Pancreas (tissue), 10 donors: ENCODE measurements at regions not wholly inside any gene's neighbourhood (a gene's known extent, or its start where the extent isn't known, plus 50 kb on each side); places are given as distances from the start of the nearest gene placed in this dataset.

ENCODE experiments used
- ATAC-seq, 4 donors: fragments of 200-7000 bp; cut with Tn5 transposase; one replicate each; pipeline versions ENCODE4 v1.8.0 to v1.9.1; 2020; ENCODE audit warnings: mild to moderate bottlenecking in 4 of 4, moderate library complexity in 4 of 4
- DNase-seq, 6 donors: peaks; one replicate each; pipeline ENCODE4 v3.0.0-alpha.2; 2020
- FAIRE-seq: peaks from 2 replicates; lab custom pipeline; 2012; peaks lifted over from hg19 to GRCh38; lab: Jason Lieb, UNC
- H3K27ac ChIP-seq, 4 donors: fragments of 200-600 bp; sonication (generic); 1 replicate in 3 of 4; 2 replicates in 1 of 4; pipeline versions ENCODE4 v1.5.0 to v1.8.0; 2020
- H3K27me3 ChIP-seq, 4 donors: fragments of 200-600 bp; one replicate each; pipeline ENCODE4 v1.8.0; 2021
- H3K36me3 ChIP-seq, 3 donors: fragments of 200-600 bp; sonication (generic) in 1 of 3; one replicate each; pipeline versions ENCODE4 v1.5.0 to v1.8.0; 2020 to 2021
- H3K4me1 ChIP-seq, 3 donors: fragments of 200-600 bp; one replicate each; pipeline ENCODE4 v1.8.0; 2021
- H3K4me3 ChIP-seq, 4 donors: fragments of 200-600 bp; sonication (generic) in 2 of 4; one replicate each; pipeline versions ENCODE4 v1.5.0 to v1.8.0; 2020 to 2021
- H3K9me3 ChIP-seq, 4 donors: fragments of 200-600 bp; one replicate each; pipeline ENCODE4 v1.8.0; 2021
- CTCF ChIP-seq, 4 donors: fragments of 200-600 bp; sonication (generic) in 3 of 4; IDR thresholded peaks; one replicate each; pipeline versions ENCODE4 v1.5.0 to v1.8.0; 2021; ENCODE audit warnings: antibody characterized with exemption in 4 of 4
- WGBS, 2 donors: extraction: QIAGEN DNeasy Blood & Tissue Kit; methylation state at CpG; one replicate each; pipeline ENCODE4 v1.1.7; 2013; 5-methylcytosine and 5-hydroxymethylcytosine counted together
- intact Hi-C, 3 donors: fragments of 100-400 bp; cut with DNase I; formaldehyde crosslinking; loops; one replicate each; pipeline versions ENCODE4 v1.11.1 to v1.14.2; 2022
- donor health status: healthy with polysubstance abuse.
- donor health status: DM: no; HTN: no; CAD: no; lungs with moderate emphysema.
- donor health status: DM: no; HTN: no; CAD: no.
- donor health status: control.
- donor health status: control.
- donor health status: Bipolar disorder and iron deficiency.
- donor health status: DM: yes; HTN: yes; CAD: no.
- donor health status: DM: no; HTN: no; CAD: no.
- donor health status: DM: no; HTN: no; CAD: no.
- donor health status: DM: yes; HTN: yes; CAD: no.

GRCh38 chr12:15272376-15272775 lies 49.9 kb upstream of the PTPRO start:
- no peaks in the 10 kb centered on the region for H3K27me3 ChIP-seq
- H3K4me1 ChIP-seq = peaks cover 0 to 4% (median 0%) of the 10 kb centered on the region in 3 donors
- no peaks in the 10 kb centered on the region for H3K9me3 ChIP-seq

More at GRCh38 chr12:15272376-15272775, 49.9 kb upstream of the PTPRO start:
- Histone ChIP-seq H3K27ac (no peak overlapping the region), H3K36me3 (no peaks in the 10 kb centered on the region), H3K4me3 (no peak overlapping the region)
- ATAC-seq = no peak
- FAIRE-seq = no peak
- DNase-seq = no peak
- 69 to 85% methylated on average over 4 of the region's 4 CpGs for WGBS, 2 donors
- no peak for TF ChIP-seq CTCF (IDR thresholded peaks at IDR 0.05)
- intact Hi-C loops = loop anchor here in 1 of 3 donors (10.0 kb wide), 1 partner anchor 312 kb away; no protein-coding TSS in a partner anchor
